Stimulated activated CD8-positive, alpha-beta memory T cell treated with anti-CD3 and anti-CD28 coated beads, Interleukin-4, amount 100 ng/mL, for 48 hours (primary cell): ENCODE measurements at regions not wholly inside any gene's neighbourhood (a gene's known extent, or its start where the extent isn't known, plus 50 kb on each side); places are given as distances from the start of the nearest gene placed in this dataset.
"Not testable (repeated sequence)": the region's sequence is repeated elsewhere in the genome, so short reads cannot be mapped to it uniquely, and the experiment has no call there.

Experiments
- DNase-seq: peaks from one replicate; pipeline ENCODE4 v3.0.0-alpha.2; 2020

- no peak for DNase-seq
Measured at GRCh38 chr3:70736009-70736408, 423.6 kb upstream of the MDFIC2 start.

- no peak for DNase-seq
Measured at GRCh38 chr3:70734756-70735155, 422.3 kb upstream of the MDFIC2 start.

- no peak for DNase-seq
Measured at GRCh38 chr3:70731046-70731445, 418.6 kb upstream of the MDFIC2 start.

- no peak for DNase-seq
Measured at GRCh38 chr3:70729845-70730244, 417.4 kb upstream of the MDFIC2 start.

DNA sequence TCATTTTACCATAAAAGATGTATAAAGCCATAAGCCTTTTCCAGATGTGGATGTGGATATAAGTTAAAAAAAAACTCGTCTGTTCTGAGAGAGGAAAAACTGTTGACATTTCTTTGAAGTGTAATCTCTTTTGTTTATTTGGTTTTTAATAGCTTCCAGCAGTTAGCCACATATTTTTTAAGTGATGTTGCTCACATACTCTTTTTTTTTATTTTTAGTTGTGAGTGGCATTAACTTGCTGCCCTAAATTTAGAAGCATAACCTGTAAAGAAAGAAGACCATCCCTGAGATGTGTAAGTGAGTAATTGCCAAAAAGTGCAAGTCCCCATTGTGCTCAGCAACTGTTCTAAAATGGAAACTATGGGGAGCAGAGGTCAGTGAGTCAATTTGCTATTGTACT is 415.9 kb upstream of the MDFIC2 start:
- no peak for DNase-seq

DNA sequence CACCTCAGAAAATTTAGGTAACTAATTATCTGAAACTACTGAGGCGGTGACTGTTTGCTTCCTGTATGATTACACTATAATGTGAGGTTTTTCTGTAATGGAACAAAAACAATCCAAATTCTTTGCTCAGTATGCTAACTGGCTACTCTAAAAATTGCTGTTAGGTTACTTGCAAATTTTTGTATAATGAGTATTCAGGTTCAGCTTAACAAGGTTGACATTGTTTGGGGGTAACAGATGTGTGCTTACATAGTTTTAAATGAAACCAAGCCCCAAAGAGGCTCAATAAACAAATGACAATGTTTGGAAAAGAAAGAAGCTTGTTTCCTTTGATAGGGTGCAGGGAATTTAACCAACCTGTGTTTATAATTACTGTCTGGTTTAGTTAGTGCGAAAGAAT is 414.5 kb upstream of the MDFIC2 start:
- DNase-seq, result no peak

DNA sequence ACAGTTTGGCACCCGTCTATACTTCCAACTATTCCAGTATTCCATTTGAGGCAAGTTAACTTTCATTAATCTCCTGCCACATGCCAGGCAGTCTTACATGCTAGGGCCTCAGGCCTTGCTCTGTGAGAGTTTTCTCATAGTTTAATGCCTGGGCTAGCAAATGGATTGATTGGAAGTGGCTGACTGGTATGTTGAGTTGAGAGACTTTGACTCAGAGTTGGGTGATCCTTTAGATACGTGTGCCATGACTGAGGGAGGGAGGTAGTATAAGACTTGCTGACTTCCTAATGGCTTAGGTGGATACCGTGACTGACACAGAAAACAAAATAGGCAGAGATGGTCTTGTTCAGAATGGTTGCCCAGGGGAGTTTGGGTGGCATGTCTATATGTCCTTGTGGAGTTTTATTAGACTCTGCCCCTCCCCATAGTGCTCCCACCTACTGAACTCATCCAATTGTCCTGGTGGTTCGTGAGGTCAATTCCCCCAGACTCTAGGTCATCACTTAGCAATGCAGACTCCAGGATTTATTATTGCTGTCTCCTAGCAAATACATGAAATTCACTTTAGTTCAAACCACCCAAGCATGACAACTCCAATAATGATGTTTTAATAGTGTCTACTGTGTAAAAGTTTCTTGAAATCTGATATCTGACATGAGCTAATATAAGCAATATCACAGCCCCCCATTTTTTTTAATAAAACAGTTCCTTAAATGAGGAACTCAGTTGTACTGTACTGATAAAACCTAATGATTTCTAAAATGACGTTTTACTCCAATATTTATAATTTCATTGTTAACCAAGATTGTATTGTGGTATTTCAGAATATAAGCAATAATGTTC is 413.9 kb upstream of the MDFIC2 start:
- no peak for DNase-seq

- no peak for DNase-seq
Measured at GRCh38 chr3:70722018-70722417, 409.6 kb upstream of the MDFIC2 start.

GRCh38 chr3:70716832-70717231 is 404.4 kb upstream of the MDFIC2 start:
- DNase-seq, result no peak

- DNase-seq, result no peak
Measured at GRCh38 chr3:70712449-70713082, 400.1 kb upstream of the MDFIC2 start.

DNA sequence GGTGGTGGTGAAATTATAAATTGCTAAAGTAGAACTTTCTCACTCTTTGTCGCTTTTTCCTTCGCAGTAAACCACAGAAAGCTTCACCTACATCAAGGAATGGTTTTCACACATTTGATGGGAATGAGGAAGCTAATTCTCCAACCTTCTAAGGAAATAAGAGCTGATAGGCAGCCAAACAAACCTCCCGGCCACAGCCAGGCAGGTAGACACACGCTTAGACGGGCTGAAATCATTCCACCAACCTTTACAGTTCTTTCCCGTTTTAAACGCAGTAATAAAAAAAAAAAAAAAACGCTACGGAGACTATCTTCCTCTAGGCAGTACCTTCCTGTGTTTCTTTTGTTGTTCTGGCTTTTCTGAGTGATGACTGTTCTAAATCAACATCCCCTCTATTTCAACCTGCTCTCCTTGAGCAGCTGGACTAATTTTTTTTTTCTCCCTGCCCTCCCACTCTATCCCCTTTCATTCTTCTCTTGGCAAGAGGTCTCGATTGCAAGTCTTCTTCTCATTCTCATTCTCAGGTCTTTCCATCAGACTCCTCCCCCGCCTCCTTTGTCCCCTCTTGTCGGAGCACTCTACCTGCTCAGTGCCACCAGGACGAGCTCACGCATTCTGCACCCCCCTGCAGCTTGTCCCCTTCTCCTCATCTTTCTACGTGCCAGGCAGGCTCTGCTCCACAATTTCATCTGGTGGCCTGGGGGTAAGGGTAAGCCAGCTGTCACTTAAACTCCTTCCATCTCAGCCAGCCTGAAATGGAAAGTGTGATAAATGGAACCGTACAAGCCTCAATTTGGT is 391.1 kb upstream of the MDFIC2 start:
- DNase-seq, result no peak

GRCh38 chr3:70702132-70702531 is 389.7 kb upstream of the MDFIC2 start:
- no peak for DNase-seq

GRCh38 chr3:70684701-70685100 is 372.3 kb upstream of the MDFIC2 start:
- DNase-seq, result no peak

DNA sequence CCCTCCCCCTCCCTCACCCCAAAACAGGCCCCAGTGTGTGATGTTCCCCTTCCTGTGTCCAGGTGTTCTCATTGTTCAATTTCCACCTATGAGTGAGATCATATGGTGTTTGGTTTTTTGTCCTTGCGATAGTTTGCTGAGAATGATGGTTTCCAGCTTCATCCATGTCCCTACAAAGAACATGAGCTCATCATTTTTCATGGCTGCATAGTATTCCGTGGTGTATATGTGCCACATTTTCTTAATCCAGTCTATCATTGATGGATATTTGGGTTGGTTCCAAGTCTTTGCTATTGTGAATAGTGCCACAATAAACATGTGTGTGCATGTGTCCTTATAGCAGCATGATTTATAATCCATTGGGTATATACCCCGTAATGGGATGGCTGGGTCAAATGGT is 363.4 kb upstream of the MDFIC2 start:
- not testable (repeated sequence) for DNase-seq

GRCh38 chr3:70658513-70659310 is 346.3 kb upstream of the MDFIC2 start:
- no peak for DNase-seq

DNA sequence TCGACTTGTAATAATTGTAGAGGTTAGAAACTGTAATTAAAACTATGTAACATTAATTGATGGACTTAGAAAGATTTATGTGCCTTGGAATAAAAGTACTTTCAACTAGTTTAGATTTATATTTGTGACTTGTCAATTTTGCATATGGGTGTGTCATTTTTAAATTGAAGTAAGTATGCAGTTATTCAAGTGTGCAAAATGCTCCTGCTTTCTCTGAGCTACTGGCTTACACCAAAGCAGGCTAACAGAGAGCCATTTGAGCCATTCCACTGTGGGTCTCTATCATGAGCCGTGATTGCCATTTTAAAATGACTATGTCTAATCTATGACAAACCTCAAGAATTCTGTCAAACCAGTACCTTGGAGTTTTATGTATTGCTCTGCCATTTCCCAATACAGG is 345.0 kb upstream of the MDFIC2 start:
- no peak for DNase-seq

GRCh38 chr3:70647823-70648222 is 335.4 kb upstream of the MDFIC2 start:
- no peak for DNase-seq

GRCh38 chr3:70647094-70647493 is 334.7 kb upstream of the MDFIC2 start:
- no peak for DNase-seq

DNA sequence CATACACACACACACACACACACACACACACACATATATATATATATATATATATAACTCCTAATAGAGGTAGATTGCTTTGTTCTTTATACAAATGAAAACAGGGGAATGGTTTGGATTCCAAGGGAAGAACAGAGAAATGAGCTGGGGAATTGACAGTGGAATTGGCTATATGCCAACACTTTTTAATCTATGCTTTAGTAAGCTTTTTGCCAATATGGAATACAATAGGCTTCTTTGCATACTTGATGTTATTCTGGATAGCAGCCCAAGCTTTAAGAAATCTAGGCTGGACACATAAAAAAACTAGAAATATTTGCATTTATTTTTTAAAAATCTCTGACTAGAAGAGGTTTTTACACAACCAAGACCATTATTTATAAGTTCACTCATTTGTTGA is 334.2 kb upstream of the MDFIC2 start:
- no peak for DNase-seq

DNA sequence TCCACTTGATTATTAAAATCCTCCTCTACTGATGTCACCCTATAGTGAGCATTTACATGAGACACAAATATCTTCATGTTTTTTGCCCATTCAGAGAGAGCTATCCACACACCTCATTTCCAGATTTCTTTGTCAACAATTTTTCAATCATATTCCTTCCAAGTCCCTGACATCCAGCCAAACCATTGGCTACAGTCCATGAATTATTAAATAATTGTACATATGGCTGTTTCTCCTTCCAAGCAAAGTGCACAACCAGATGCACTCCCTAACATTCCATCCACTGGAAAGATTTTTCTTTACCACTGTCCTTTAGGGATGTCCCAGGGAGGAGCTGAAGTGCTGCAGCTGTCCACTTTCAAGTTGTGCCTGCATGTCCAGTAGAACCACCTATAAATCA is 328.0 kb upstream of the MDFIC2 start:
- DNase-seq, result no peak

GRCh38 chr3:70635301-70635700 is 322.9 kb upstream of the MDFIC2 start:
- no peak for DNase-seq

DNA sequence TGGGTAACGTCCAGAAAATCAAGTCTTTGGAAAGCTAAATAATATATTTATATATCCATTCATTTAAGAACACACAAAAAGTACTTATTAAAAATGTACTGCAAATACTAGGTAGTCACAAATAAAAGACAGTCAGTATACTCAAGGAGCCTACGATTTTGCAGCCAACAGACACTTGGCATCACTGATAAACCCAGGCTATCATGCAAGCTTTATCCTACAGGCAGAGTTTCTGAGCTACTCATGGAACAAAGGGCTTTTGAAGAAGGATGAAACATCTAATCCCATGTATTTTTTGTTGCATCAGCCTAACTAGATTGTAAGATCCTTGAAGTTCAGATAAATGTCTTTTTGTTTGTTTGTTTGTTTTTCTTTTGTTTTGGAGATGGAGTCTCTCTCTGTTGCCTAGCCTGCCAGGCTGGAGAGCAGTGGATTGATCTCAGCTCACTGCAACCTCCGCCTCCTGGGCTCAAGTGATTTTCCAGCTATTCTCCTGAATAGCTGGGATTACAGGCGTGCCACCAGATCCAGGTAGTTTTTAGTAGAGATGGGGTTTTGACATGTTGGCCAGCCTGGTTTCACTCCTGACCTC is 319.4 kb upstream of the MDFIC2 start:
- no peak for DNase-seq

DNA sequence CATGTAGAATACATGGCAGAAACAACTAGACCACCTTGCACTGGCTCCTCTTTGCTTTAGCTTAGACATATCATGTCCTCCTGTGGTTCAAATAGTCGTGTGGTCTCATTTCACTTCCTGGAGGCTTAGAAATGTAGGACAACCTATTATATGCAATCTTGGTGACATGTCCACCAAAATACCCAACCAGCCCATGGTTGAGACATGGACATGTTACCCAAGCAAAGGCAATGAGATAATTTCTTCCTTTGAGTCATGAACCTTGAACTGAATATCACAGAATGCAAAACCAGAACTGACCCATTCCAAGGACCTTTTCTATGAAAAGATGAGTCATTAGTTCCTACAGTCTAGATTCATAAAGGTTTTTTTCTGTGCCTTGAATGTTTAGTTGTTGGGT is 309.0 kb upstream of the MDFIC2 start:
- no peak for DNase-seq
